Endothelial cell of hepatic sinusoid (primary cell): ENCODE measurements at regions not wholly inside any gene's neighbourhood (a gene's known extent, or its start where the extent isn't known, plus 50 kb on each side); places are given as distances from the start of the nearest gene placed in this dataset.

Experiments used
- in situ Hi-C: cut with HindIII; loops from 2 replicates; pipeline ENCODE4 v1.10.0; 2017; ENCODE audit warnings: low sequenced_read_pairs

- in situ Hi-C loops, result no loop called here
These were observed 51.7 kb upstream of the RTL1 start for GRCh38 chr14:100955201-100955600.

- in situ Hi-C loops, result no loop called here
These were observed 59.0 kb upstream of the RTL1 start for GRCh38 chr14:100962494-100962893.

GRCh38 chr14:100965296-100965695 is 61.8 kb upstream of the RTL1 start:
- in situ Hi-C loops, result no loop called here

- in situ Hi-C loops, result no loop called here
These were observed 63.7 kb upstream of the RTL1 start for GRCh38 chr14:100967178-100967577.

GRCh38 chr14:100967930-100968329 is 64.4 kb upstream of the RTL1 start:
- in situ Hi-C loops, result no loop called here

GRCh38 chr14:100972118-100972897 is 68.8 kb upstream of the RTL1 start:
- in situ Hi-C loops, result no loop called here

GRCh38 chr14:100975671-100976070 is 72.1 kb upstream of the RTL1 start:
- in situ Hi-C loops, result no loop called here

- in situ Hi-C loops, result no loop called here
These were observed 75.6 kb upstream of the RTL1 start for GRCh38 chr14:100979079-100979478.

- in situ Hi-C loops, result no loop called here
These were observed 76.3 kb upstream of the RTL1 start for GRCh38 chr14:100979780-100980179.

GRCh38 chr14:100980823-100981222 is 77.3 kb upstream of the RTL1 start:
- in situ Hi-C loops, result no loop called here

- in situ Hi-C loops, result no loop called here
These were observed 78.3 kb upstream of the RTL1 start for GRCh38 chr14:100981809-100982208.

GRCh38 chr14:100982353-100982752 is 78.8 kb upstream of the RTL1 start:
- in situ Hi-C loops, result no loop called here

GRCh38 chr14:100982762-100983161 is 79.2 kb upstream of the RTL1 start:
- in situ Hi-C loops, result no loop called here

- in situ Hi-C loops, result no loop called here
These were observed 80.2 kb upstream of the RTL1 start for GRCh38 chr14:100983710-100984109.

- in situ Hi-C loops, result no loop called here
These were observed 84.5 kb upstream of the RTL1 start for GRCh38 chr14:100988011-100988410.

- in situ Hi-C loops, result no loop called here
These were observed 84.9 kb upstream of the RTL1 start for GRCh38 chr14:100988411-100988900.

- in situ Hi-C loops, result no loop called here
These were observed 85.4 kb upstream of the RTL1 start for GRCh38 chr14:100988956-100989355.

- in situ Hi-C loops, result no loop called here
These were observed 86.4 kb upstream of the RTL1 start for GRCh38 chr14:100989924-100990323.

GRCh38 chr14:100994082-100994481 is 90.6 kb upstream of the RTL1 start:
- in situ Hi-C loops, result no loop called here

- in situ Hi-C loops, result no loop called here
These were observed 91.3 kb upstream of the RTL1 start for GRCh38 chr14:100994756-100995330.

- in situ Hi-C loops, result no loop called here
These were observed 97.3 kb upstream of the RTL1 start for GRCh38 chr14:101000711-101001250.
